Esophagus muscularis mucosa (tissue), 4 donors: ENCODE measurements at regions not wholly inside any gene's neighbourhood (a gene's known extent, or its start where the extent isn't known, plus 50 kb on each side); places are given as distances from the start of the nearest gene placed in this dataset.

Experiments
- DNase-seq: peaks from one replicate; pipeline ENCODE4 v3.0.0-alpha.2; 2017; ENCODE audit errors: extremely low spot score
- H3K27ac ChIP-seq, 4 donors: fragments of 200-600 bp; sonication (generic); replicated peaks in 1 of 4; 1 replicate in 3 of 4; 2 replicates in 1 of 4; pipeline ENCODE4 v1.5.1; 2016 to 2019; ENCODE audit warnings: mild to moderate bottlenecking in 1 of 4
- H3K27me3 ChIP-seq, 4 donors: fragments of 200-600 bp; sonication (generic); one replicate each; pipeline versions ENCODE4 v1.5.1 to v1.6.0; 2016 to 2019
- H3K36me3 ChIP-seq, 4 donors: fragments of 200-600 bp; sonication (generic); one replicate each; pipeline ENCODE4 v1.5.1; 2016 to 2019
- H3K4me1 ChIP-seq, 4 donors: fragments of 200-600 bp; sonication (generic); one replicate each; pipeline ENCODE4 v1.5.1; 2016 to 2019
- H3K4me3 ChIP-seq, 4 donors: fragments of 200-600 bp; sonication (generic); 1 replicate in 2 of 4; 2 replicates in 2 of 4; pipeline ENCODE4 v1.5.1; 2016 to 2019; ENCODE audit warnings: mild to moderate bottlenecking in 4 of 4, moderate library complexity in 1 of 4
- H3K9me3 ChIP-seq, 4 donors: fragments of 200-600 bp; sonication (generic); 1 replicate in 3 of 4; 2 replicates in 1 of 4; pipeline ENCODE4 v1.5.1; 2016 to 2019
- CTCF ChIP-seq, 3 experiments: fragments of 200-600 bp in 2 of 3; fragments of 450-650 bp in 1 of 3; sonication (generic) in 2 of 3; IDR thresholded peaks; one replicate each; pipeline ENCODE4 v1.5.1; 2017 to 2019; ENCODE audit warnings: antibody characterized with exemption in 3 of 3, mild to moderate bottlenecking in 2 of 3, moderate library complexity in 1 of 3
- EP300 ChIP-seq: sonication (generic); formaldehyde crosslinking; IDR thresholded peaks from one replicate; pipeline ENCODE4 v1.6.1; 2017; ENCODE audit warnings: antibody characterized with exemption
- POLR2A ChIP-seq: fragments of 450-650 bp; IDR thresholded peaks from one replicate; pipeline ENCODE4 v1.6.1; 2017; ENCODE audit warnings: antibody characterized with exemption, moderate library complexity, mild to moderate bottlenecking, low read depth
- POLR2AphosphoS5 ChIP-seq, 2 donors: sonication (generic); formaldehyde crosslinking; IDR thresholded peaks; one replicate each; pipeline ENCODE4 v1.6.1; 2017; ENCODE audit warnings: antibody characterized with exemption in 2 of 2
- WGBS: methylation state at CpG from one replicate; pipeline ENCODE4 v1.1.5; 2018; 5-methylcytosine and 5-hydroxymethylcytosine counted together
- intact Hi-C: fragments of 100-400 bp; cut with DNase I; formaldehyde crosslinking; loops from one replicate; pipeline ENCODE4 v1.15.1; 2023

GRCh38 chr22:47328550-47329243, 566.2 kb downstream of the TBC1D22A start:
- Histone ChIP-seq H3K4me1 (no peaks in the 10 kb centered on the region), H3K4me3 (no peak overlapping the region), H3K27ac (no peak overlapping the region), H3K36me3 (no peaks in the 10 kb centered on the region), H3K9me3 (peaks cover 0 to 7% (median 3%) of the 10 kb centered on the region in 4 donors), H3K27me3 (peaks cover 0 to 54% (median 0%) of the 10 kb centered on the region in 4 donors)
- intact Hi-C loops = no loop called here
- DNase-seq = peak; percentile 87
- TF ChIP-seq CTCF (IDR thresholded peaks at IDR 0.05) (no peak), POLR2AphosphoS5 (IDR thresholded peaks at IDR 0.05) (no peak), POLR2A (no peak), EP300 (no peak)
- WGBS = 37% methylated on average over 10 of the region's 10 CpGs

- no peaks in the 10 kb centered on the region for H3K4me1 ChIP-seq
- no peak overlapping the region for H3K4me3 ChIP-seq
- H3K27me3 ChIP-seq = peaks cover 0 to 63% (median 0%) of the 10 kb centered on the region in 4 donors
- peak; percentile 75 for DNase-seq
- peaks cover 0 to 5% (median 3%) of the 10 kb centered on the region in 4 donors for H3K9me3 ChIP-seq
- no peak overlapping the region for H3K27ac ChIP-seq
- TF ChIP-seq POLR2A (no peak), CTCF (IDR thresholded peaks at IDR 0.05) (no peak), EP300 (no peak), POLR2AphosphoS5 (IDR thresholded peaks at IDR 0.05) (no peak)
- intact Hi-C loops = no loop called here
- 87% methylated on average over 6 of the region's 6 CpGs for WGBS
- no peaks in the 10 kb centered on the region for H3K36me3 ChIP-seq
Observed at GRCh38 chr22:47327241-47327640, 564.8 kb downstream of the TBC1D22A start.

- Histone ChIP-seq H3K4me1 (no peaks in the 10 kb centered on the region), H3K9me3 (peaks cover 0 to 23% (median 21%) of the 10 kb centered on the region in 4 donors), H3K36me3 (no peaks in the 10 kb centered on the region), H3K27me3 (peaks cover 0 to 49% (median 0%) of the 10 kb centered on the region in 4 donors), H3K4me3 (no peak overlapping the region), H3K27ac (no peak overlapping the region)
- DNase-seq = peak; percentile 78
- 86% methylated on average over 3 of the region's 3 CpGs for WGBS
- TF ChIP-seq POLR2AphosphoS5 (IDR thresholded peaks at IDR 0.05) (no peak), CTCF (IDR thresholded peaks at IDR 0.05) (no peak), EP300 (no peak), POLR2A (no peak)
- intact Hi-C loops = no loop called here
Observed at GRCh38 chr22:47325249-47325648, 562.8 kb downstream of the TBC1D22A start.

GRCh38 chr22:47324435-47324990, 562.1 kb downstream of the TBC1D22A start:
- Histone ChIP-seq H3K4me1 (no peaks in the 10 kb centered on the region), H3K36me3 (no peaks in the 10 kb centered on the region), H3K4me3 (no peak overlapping the region), H3K9me3 (peaks cover 0 to 30% (median 26%) of the 10 kb centered on the region in 4 donors), H3K27ac (no peak overlapping the region), H3K27me3 (peaks cover 0 to 43% (median 0%) of the 10 kb centered on the region in 4 donors)
- 69% methylated on average over 10 of the region's 10 CpGs for WGBS
- intact Hi-C loops = no loop called here
- TF ChIP-seq POLR2AphosphoS5 (IDR thresholded peaks at IDR 0.05) (no peak), CTCF (IDR thresholded peaks at IDR 0.05) (no peak), EP300 (no peak)
- peak; percentile 78 for DNase-seq
